C4-2B (cell line): ENCODE measurements at regions not wholly inside any gene's neighbourhood (a gene's known extent, or its start where the extent isn't known, plus 50 kb on each side); places are given as distances from the start of the nearest gene placed in this dataset.

Source experiments
- H3K27ac ChIP-seq: fragments of 450-650 bp; 2 replicates; pipeline ENCODE4 v1.5.1; 2017
- ZFX ChIP-seq: fragments of 450-650 bp; IDR thresholded peaks from 2 replicates; pipeline ENCODE4 v1.6.1; 2017
- TF ChIP-seq, protein P1 (sequence below): fragments of 450-650 bp; conservative IDR thresholded peaks from 2 replicates; pipeline ENCODE4 v1.5.1; 2017; ENCODE audit warnings: mild to moderate bottlenecking

DNA sequence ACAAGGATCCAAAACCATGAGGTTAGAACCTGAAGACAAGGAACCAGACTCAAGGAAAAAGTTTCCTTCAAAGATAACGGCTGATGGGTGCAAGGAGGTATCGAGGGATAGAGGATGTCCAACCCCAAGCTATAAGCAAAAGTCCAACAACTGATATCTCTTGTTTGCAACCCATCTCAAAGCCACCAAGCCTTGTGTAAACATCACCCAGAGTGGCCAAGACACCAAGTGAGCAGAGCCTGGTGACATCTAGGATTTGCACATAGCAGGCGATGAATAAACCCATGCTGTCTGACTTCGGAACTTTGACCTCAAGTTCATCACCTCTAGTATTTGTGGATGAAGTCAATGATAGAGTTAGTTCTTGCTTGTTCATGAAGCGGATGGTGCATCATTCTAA, 180.7 kb downstream of the ETS2 start:
- no peak for TF ChIP-seq ZFX
- TF ChIP-seq, protein P1, sequence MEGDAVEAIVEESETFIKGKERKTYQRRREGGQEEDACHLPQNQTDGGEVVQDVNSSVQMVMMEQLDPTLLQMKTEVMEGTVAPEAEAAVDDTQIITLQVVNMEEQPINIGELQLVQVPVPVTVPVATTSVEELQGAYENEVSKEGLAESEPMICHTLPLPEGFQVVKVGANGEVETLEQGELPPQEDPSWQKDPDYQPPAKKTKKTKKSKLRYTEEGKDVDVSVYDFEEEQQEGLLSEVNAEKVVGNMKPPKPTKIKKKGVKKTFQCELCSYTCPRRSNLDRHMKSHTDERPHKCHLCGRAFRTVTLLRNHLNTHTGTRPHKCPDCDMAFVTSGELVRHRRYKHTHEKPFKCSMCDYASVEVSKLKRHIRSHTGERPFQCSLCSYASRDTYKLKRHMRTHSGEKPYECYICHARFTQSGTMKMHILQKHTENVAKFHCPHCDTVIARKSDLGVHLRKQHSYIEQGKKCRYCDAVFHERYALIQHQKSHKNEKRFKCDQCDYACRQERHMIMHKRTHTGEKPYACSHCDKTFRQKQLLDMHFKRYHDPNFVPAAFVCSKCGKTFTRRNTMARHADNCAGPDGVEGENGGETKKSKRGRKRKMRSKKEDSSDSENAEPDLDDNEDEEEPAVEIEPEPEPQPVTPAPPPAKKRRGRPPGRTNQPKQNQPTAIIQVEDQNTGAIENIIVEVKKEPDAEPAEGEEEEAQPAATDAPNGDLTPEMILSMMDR: no peak
- no peak overlapping the region for H3K27ac ChIP-seq

DNA sequence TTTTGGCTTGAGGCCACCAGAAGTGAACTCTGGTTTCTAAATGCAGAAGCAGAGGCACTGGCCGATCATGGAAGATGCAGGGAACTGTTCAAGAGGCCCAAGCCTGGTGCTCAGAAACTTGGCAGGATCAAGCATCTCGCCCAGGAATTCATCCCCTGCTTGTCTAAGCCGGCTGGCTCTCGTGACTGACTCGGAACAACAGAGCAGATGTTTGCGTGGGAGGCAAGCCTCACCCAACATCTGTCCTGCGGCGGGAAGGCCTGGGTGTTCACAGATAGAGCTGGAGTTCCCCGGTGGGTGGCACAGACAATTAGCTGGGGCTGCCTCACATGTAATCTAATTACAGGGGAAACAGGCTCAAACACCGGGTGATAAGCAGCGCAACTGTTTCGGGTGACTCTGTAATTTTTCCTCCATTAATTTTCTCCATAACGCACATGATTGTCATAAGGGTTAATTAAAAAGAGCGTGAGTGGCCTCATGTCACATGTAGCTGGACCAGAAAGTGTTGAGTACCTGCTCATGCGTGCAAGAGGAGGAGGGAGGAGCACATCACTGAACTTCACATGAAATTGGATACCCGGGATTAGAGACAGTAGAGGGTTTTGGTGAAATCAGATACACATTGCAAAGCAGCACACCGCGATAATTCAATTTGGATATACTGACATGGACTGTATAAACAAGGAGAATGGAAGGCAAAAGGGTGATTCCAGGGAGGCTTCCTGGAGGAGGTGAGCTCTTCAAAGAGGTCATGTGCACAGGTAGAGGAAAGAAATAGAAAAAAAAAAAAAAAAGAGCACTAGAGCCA, 180.0 kb downstream of the ETS2 start:
- no peak overlapping the region for H3K27ac ChIP-seq
- TF ChIP-seq, protein P1: no peak
- no peak for TF ChIP-seq ZFX

DNA sequence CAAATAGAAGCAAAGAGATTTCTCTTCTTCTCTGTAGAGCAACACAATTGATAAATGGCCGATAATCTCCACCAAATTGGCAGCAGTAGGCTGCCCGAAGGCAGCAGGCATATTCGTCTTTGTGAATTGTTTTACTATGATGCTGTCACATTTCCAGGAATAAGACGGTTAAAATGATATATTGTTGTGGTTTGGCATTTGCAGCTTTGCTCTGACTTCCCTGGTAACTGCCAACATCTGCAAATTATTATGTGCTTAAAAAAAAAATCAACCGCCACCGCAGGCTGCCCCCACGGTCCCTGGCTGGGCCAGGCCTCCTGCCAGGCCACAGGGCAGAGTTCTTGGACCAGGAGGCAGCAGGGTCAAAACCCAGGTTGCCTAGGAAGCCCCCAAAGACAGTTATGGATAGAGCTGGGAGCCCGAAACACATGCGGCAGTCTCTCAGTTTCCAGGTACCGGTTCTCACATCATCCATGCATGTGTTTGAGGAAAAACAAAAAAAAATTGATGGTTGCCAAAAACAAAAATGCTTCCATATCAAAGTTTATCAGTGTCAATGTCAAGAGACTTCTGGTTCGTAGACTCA, 179.3 kb downstream of the ETS2 start:
- no peak overlapping the region for H3K27ac ChIP-seq
- no peak for TF ChIP-seq ZFX
- TF ChIP-seq, protein P1: no peak

DNA sequence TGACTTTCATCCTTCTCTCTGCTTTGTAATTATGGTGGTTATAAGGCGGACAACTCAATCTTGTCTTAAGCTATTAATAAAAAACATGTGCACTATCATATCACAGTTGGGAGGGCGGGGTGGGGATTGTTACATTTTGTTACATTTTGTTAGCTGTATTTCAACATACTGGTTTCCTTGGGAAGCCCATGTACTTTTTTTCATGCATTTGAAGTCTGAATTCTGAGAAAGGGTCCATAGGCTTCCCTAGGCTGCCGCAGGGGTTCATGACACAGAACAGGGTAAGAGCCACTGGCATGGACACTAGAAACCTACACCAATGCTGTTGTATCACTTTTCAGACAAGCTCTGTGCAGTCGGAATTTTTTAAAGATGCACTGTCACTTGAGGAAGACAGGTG, 178.8 kb downstream of the ETS2 start:
- H3K27ac ChIP-seq: no peak overlapping the region
- TF ChIP-seq ZFX: no peak
- TF ChIP-seq, protein P1: no peak

DNA sequence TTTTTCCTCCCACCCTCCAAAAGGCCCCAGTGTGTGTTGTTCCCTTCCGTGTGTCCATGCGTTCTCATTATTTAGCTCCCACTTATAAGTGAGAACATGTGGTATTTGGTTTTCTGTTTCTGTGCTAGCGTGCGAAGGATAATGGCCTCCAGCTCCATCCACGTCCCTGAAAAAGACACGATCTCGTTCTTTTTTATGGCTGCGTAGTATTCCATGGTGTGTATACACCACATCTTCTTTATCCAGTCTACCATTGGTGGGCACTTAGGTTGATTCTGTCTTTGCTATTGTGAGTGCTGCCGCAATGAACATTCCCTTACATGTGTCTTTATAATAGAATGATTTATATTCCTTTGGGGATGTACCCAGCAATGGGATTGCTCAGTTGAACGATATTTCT, 177.8 kb downstream of the ETS2 start:
- no peak overlapping the region for H3K27ac ChIP-seq
- TF ChIP-seq, protein P1: no peak
- TF ChIP-seq ZFX: no peak

DNA sequence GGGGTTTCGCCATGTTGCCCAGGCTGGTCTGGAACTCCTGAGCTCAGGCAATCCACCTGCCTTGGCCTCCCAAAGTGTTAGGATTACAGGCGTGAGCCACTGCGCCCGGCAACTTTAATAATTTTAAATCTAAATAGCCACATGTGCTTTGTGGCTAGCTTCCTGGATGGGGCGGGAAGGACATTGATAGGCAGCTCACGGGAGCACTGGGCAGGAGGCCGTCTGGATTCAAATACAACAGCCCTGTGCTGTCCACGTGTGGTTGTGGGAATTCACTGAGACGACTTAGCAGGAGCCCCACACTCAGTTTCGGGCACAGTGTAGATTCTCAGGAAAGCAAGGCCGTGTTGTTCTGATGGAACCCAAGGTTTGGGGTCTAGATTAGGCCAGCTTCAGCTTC, 177.1 kb downstream of the ETS2 start:
- no peak overlapping the region for H3K27ac ChIP-seq
- TF ChIP-seq, protein P1: no peak
- TF ChIP-seq ZFX: no peak

DNA sequence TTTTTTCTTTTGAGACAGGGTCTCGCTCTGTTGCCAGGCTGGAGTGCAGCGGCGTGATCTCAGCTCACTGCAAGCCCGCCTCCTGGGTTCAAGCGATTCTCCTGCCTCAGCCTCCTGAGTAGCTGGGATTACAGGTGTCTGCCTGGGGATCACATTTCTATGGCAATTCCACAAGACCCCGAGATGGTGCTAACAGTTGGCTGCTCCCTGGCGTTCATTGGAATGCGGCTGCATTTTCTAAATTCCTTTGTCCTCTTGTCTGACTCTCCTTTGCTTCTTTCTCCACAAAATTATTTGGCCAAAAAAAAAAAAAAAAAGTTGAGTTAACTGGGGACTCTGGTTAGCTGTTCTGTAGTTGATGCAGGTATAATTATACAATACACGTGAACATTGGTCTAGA, 176.4 kb downstream of the ETS2 start:
- no peak overlapping the region for H3K27ac ChIP-seq
- TF ChIP-seq ZFX: no peak
- TF ChIP-seq, protein P1: no peak
